K562 (cell line): ENCODE measurements at regions not wholly inside any gene's neighbourhood (a gene's known extent, or its start where the extent isn't known, plus 50 kb on each side); places are given as distances from the start of the nearest gene placed in this dataset.

Experiments
- ATAC-seq: fragments of 200-7000 bp; cut with Tn5 transposase; 3 replicates; pipeline ENCODE4 v1.9.1; 2020; ENCODE audit warnings: moderate library complexity
- BruUV-seq: library from RNA; stranded (reverse); fragments of 400-500 nt; replicated peaks from 2 replicates; lab custom pipeline; 2021; lab: Mats Ljungman, UMichigan
- CTCF ChIA-PET: fragments of 300-600 bp; formaldehyde crosslinking; extraction: SDS; loops from one replicate; lab custom pipeline; 2021; ENCODE audit warnings: low intra/inter-chr PET ratio; lab: Yijun Ruan, JAX
- POLR2A ChIA-PET: fragments of 300-600, 350-650 bp; sonication (Branson Sonifier 250); formaldehyde crosslinking; extraction: SDS; loops from one replicate; lab custom pipeline; 2021; ENCODE audit warnings: antibody characterized with exemption, inconsistent platforms; lab: Yijun Ruan, JAX
- DNase-seq, 4 experiments: peaks; one replicate each; pipeline versions ENCODE4 v3.0.0 to v3.0.0-alpha.2; 2011 to 2018; ENCODE audit warnings: low spot score in 3 of 4, mixed read lengths in 3 of 4; ENCODE audit errors: extremely low read depth in 1 of 4
- FAIRE-seq: peaks from 2 replicates; lab custom pipeline; 2011; peaks lifted over from hg19 to GRCh38; lab: Jason Lieb, UNC
- H2AFZ ChIP-seq: 2 replicates; pipeline ENCODE4 v1.6.0; 2011; ENCODE audit warnings: low read depth, low read length, control low read depth, inconsistent platforms
- H3K27ac ChIP-seq: fragments of 200-600 bp; 3 replicates; pipeline ENCODE4 v1.8.0; 2011; ENCODE audit warnings: low read depth, mild to moderate bottlenecking, control low read depth, inconsistent platforms, low read length, moderate library complexity, mixed read lengths; ENCODE audit errors: extremely low read depth
- H3K27me3 ChIP-seq, 2 experiments: fragments of 300-600 bp in 1 of 2; 2 replicates in 1 of 2; 3 replicates in 1 of 2; pipeline versions ENCODE4 v1.6.0 to v1.8.0; 2011; ENCODE audit warnings: inconsistent platforms in 2 of 2, low read length in 2 of 2, mild to moderate bottlenecking in 1 of 2, mixed read lengths in 1 of 2, moderate library complexity in 1 of 2; ENCODE audit not compliant: control insufficient read depth in 2 of 2, insufficient read depth in 2 of 2
- H3K36me3 ChIP-seq: fragments of 300-600 bp; 3 replicates; pipeline ENCODE4 v1.8.0; 2011; ENCODE audit warnings: mild to moderate bottlenecking, low read length, inconsistent platforms; ENCODE audit not compliant: control insufficient read depth, insufficient read depth
- H3K4me1 ChIP-seq, 2 experiments: fragments of 200-600 bp in 1 of 2; replicated peaks in 1 of 2; 2 replicates in 1 of 2; 3 replicates in 1 of 2; pipeline versions ENCODE4 v1.5.1 to v1.8.0; 2011; ENCODE audit warnings: inconsistent platforms in 2 of 2, low read length in 2 of 2, mild to moderate bottlenecking in 1 of 2, mixed read lengths in 1 of 2, moderate library complexity in 1 of 2; ENCODE audit not compliant: control insufficient read depth in 2 of 2, insufficient read depth in 2 of 2
- H3K4me2 ChIP-seq: 2 replicates; pipeline ENCODE4 v1.6.1; 2011; ENCODE audit warnings: low read length, control low read depth, inconsistent platforms, mixed read lengths; ENCODE audit not compliant: insufficient read depth
- H3K4me3 ChIP-seq: fragments of 200-600 bp; sonication (generic), shearing (Covaris generic); 2 replicates; pipeline ENCODE4 v1.5.1; 2016; ENCODE audit warnings: control low read depth, inconsistent platforms
- H3K79me2 ChIP-seq: fragments of 200-600 bp; 3 replicates; pipeline ENCODE4 v1.8.0; 2011; ENCODE audit warnings: low read length, inconsistent platforms; ENCODE audit not compliant: control insufficient read depth, insufficient read depth
- H3K9ac ChIP-seq, 2 experiments: 2 replicates each; pipeline versions ENCODE4 v1.6.0 to v1.6.1; 2011; ENCODE audit warnings: low read depth in 2 of 2, low read length in 2 of 2, control low read depth in 1 of 2, inconsistent platforms in 1 of 2, mild to moderate bottlenecking in 1 of 2, mixed read lengths in 1 of 2; ENCODE audit not compliant: insufficient read depth in 1 of 2
- H3K9me1 ChIP-seq: one replicate; pipeline ENCODE4 v1.6.0; 2011; ENCODE audit warnings: inconsistent platforms, mild to moderate bottlenecking, low read length, moderate library complexity; ENCODE audit not compliant: control insufficient read depth, insufficient read depth
- H3K9me3 ChIP-seq: replicated peaks from 2 replicates; pipeline ENCODE4 v1.5.1; 2011; ENCODE audit warnings: low read depth, low read length, inconsistent platforms; ENCODE audit not compliant: control insufficient read depth, insufficient read depth
- H4K20me1 ChIP-seq: replicated peaks from 2 replicates; pipeline ENCODE4 v1.6.1; 2011; ENCODE audit warnings: low read length, inconsistent platforms, mixed read lengths; ENCODE audit not compliant: control insufficient read depth, insufficient read depth
- KAT2B ChIP-seq: IDR thresholded peaks from one replicate; pipeline ENCODE4 v1.6.1; 2012; ENCODE audit warnings: low read depth, mild to moderate bottlenecking, control low read depth, inconsistent platforms, low read length, moderate library complexity
- MEIS2 ChIP-seq: fragments of 450-650 bp; IDR thresholded peaks from 2 replicates; pipeline ENCODE4 v1.6.1; 2014; ENCODE audit warnings: mild to moderate bottlenecking; ENCODE audit not compliant: partially characterized antibody
- NR2C1 ChIP-seq, 2 experiments: fragments of 450-650 bp; IDR thresholded peaks; 2 replicates each; pipeline ENCODE4 v1.6.1; 2017; ENCODE audit warnings: mild to moderate bottlenecking in 2 of 2, antibody characterized with exemption in 1 of 2, inconsistent platforms in 1 of 2, missing compliant biosample characterization in 1 of 2, missing genetic modification characterization in 1 of 2
- PHF8 ChIP-seq: fragments of 200-600 bp; sonication (generic); IDR thresholded peaks from 2 replicates; pipeline ENCODE4 v1.6.1; 2012; ENCODE audit warnings: mixed run types, mild to moderate bottlenecking, inconsistent platforms, low read length, moderate library complexity, borderline replicate concordance
- WGBS: fragments of 100-300 bp; shearing (Covaris generic); methylation state at CpG from one replicate; pipeline ENCODE4 v1.1.6; 2016; ENCODE audit warnings: low coverage, mixed read lengths; ENCODE audit not compliant: insufficient coverage; ENCODE audit errors: missing lambda C conversion rate; 5-methylcytosine and 5-hydroxymethylcytosine counted together
- in situ Hi-C: fragments of 300-500 bp; cut with MboI; formaldehyde crosslinking; loops from 4 replicates; pipeline ENCODE4 v1.15.0; 2018; ENCODE audit warnings: inconsistent platforms, mixed read lengths
- intact Hi-C: fragments of 100-400 bp; cut with micrococcal nuclease; formaldehyde crosslinking; loops from 2 replicates; pipeline ENCODE4 v1.14.2; 2022
- TF ChIP-seq, protein P1 (sequence below): fragments of 250-450 bp; sonication (Bioruptor Pico); IDR thresholded peaks from 2 replicates; pipeline ENCODE4 v1.8.0; 2022; ENCODE audit warnings: moderate library complexity, mild to moderate bottlenecking, inconsistent platforms

DNA sequence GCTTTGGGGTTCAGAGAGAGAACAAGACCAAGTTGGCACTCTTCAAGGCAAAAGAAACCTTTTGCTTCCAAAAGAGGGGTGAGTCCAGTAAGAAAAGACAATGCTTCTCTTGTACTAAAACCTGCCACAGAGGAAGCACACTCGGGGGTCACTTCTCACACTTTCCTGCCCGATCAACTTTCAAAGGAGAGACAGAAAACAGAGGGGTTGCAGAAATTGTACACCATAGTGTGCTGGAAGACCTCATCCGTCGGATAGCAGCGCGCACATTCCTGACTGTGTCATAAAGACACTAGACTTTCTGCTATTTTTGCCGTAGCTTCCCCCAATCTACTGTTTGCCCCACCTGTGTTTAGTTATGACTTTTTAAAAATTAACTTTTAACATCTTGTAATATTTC, 66.9 kb downstream of the OR2K2 start:
- in situ Hi-C loops (no loop called here), intact Hi-C loops (no loop called here)
- no peak for DNase-seq
- Histone ChIP-seq H3K27me3 (no peaks in the 10 kb centered on the region), H3K27ac (no peak overlapping the region), H3K9me3 (no peaks in the 10 kb centered on the region), H4K20me1 (no peaks in the 10 kb centered on the region), H3K4me2 (no peak overlapping the region), H3K79me2 (no peaks in the 10 kb centered on the region), H3K4me3 (no peak overlapping the region), H2AFZ (no peak overlapping the region), H3K36me3 (no peaks in the 10 kb centered on the region), H3K4me1 (no peaks in the 10 kb centered on the region), H3K9ac (no peak overlapping the region), H3K9me1 (no peaks in the 10 kb centered on the region)
- FAIRE-seq, result no peak
- ChIA-PET CTCF (no interaction called here), POLR2A (no interaction called here)
- no peak for ATAC-seq
- no TSS peak for BruUV-seq
- WGBS, result 0% methylated on average over 7 of the region's 7 CpGs
- TF ChIP-seq, protein P1, sequence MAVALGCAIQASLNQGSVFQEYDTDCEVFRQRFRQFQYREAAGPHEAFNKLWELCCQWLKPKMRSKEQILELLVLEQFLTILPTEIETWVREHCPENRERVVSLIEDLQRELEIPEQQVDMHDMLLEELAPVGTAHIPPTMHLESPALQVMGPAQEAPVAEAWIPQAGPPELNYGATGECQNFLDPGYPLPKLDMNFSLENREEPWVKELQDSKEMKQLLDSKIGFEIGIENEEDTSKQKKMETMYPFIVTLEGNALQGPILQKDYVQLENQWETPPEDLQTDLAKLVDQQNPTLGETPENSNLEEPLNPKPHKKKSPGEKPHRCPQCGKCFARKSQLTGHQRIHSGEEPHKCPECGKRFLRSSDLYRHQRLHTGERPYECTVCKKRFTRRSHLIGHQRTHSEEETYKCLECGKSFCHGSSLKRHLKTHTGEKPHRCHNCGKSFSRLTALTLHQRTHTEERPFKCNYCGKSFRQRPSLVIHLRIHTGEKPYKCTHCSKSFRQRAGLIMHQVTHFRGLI (CRISPR knock-in tag), result no peak
- TF ChIP-seq PHF8 (no peak), MEIS2 (no peak), NR2C1 (IDR thresholded peaks at IDR 0.05) (no peak), NR2C1 (tag; IDR thresholded peaks at IDR 0.05) (no peak), KAT2B (no peak)
